ENCODE measurements at regions not wholly inside any gene's neighbourhood (a gene's known extent, or its start where the extent isn't known, plus 50 kb on each side); places are given as distances from the start of the nearest gene placed in this dataset.
"Not testable (repeated sequence)": the region's sequence is repeated elsewhere in the genome, so short reads cannot be mapped to it uniquely, and the experiment has no call there.

DNA sequence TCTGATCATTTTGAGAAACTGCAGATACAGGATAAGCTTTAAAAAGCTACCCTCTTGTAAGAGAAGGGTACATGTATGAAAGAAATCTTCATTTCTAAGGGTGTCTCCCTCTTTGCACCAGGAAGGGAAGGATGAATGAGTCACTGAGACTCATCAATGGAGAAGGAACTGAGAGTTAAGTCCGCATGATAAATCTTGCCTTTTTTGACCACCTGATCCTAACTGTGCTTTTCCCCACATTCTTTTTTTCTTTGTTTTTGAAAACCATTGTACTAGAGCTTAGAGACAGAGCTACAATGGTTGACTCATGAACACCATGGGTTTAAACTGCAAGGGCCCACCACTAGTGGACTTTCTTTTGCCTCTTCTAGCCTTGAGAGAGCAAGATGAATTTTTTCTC lies 353.0 kb upstream of the RGS17 start:
- Histone ChIP-seq H3K27me3 (no peaks in the 10 kb centered on the region), H3K4me1 (no peaks in the 10 kb centered on the region), H3K9me3 (no peaks in the 10 kb centered on the region), H3K36me3 (no peaks in the 10 kb centered on the region), H3K4me3 (no peak overlapping the region), H3K27ac (no peak overlapping the region)
- DNase-seq, result no peak
- TF ChIP-seq, protein P1, sequence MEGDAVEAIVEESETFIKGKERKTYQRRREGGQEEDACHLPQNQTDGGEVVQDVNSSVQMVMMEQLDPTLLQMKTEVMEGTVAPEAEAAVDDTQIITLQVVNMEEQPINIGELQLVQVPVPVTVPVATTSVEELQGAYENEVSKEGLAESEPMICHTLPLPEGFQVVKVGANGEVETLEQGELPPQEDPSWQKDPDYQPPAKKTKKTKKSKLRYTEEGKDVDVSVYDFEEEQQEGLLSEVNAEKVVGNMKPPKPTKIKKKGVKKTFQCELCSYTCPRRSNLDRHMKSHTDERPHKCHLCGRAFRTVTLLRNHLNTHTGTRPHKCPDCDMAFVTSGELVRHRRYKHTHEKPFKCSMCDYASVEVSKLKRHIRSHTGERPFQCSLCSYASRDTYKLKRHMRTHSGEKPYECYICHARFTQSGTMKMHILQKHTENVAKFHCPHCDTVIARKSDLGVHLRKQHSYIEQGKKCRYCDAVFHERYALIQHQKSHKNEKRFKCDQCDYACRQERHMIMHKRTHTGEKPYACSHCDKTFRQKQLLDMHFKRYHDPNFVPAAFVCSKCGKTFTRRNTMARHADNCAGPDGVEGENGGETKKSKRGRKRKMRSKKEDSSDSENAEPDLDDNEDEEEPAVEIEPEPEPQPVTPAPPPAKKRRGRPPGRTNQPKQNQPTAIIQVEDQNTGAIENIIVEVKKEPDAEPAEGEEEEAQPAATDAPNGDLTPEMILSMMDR (IDR thresholded peaks at IDR 0.05), result no peak
- no peak for TF ChIP-seq POLR2A (IDR thresholded peaks at IDR 0.05)

DNA sequence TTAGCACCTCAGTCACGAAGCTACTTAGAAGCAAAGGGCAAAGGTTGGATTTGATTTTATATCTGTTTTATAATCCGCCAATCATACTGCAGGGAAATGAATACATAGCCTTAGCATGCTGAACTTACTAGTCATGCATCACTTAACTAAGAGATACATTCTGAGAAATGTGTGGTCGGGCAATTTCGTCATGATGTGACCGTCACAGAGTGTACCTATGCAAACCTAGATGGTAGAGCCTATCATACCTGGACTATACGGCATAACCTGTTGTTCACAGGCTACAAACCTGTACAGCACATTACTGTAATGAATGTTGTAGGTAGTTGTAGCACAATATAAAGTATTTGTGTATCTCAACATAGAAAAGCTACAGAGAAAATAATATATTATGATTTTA lies 345.2 kb upstream of the RGS17 start:
- Histone ChIP-seq H3K4me3 (no peak overlapping the region), H3K36me3 (no peaks in the 10 kb centered on the region), H3K9me3 (no peaks in the 10 kb centered on the region), H3K4me1 (no peaks in the 10 kb centered on the region), H3K27me3 (no peaks in the 10 kb centered on the region), H3K27ac (no peak overlapping the region)
- DNase-seq, result no peak
- no peak for TF ChIP-seq POLR2A (IDR thresholded peaks at IDR 0.05)
- TF ChIP-seq, protein P1 (IDR thresholded peaks at IDR 0.05), result no peak

DNA sequence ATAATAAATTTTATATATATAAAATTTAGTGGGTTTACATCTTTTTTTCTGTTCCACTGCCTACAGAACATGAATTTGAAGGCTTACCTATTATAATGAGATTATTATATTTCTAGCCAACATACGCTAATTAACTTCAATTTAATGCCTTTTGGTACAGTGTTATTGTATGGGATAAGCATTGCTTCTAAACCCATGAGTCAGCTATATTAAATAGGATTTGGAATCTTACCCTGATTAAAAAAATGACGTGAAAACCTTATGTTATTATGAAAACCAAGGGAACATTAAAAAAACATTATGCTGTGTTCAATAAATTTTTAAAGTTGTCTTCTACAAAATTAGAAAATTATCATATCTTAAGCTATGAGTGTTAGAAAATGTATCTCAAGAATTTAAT lies 334.0 kb upstream of the RGS17 start:
- Histone ChIP-seq H3K27ac (no peak overlapping the region), H3K4me1 (no peaks in the 10 kb centered on the region), H3K27me3 (no peaks in the 10 kb centered on the region), H3K9me3 (no peaks in the 10 kb centered on the region), H3K4me3 (no peak overlapping the region), H3K36me3 (no peaks in the 10 kb centered on the region)
- no peak for DNase-seq
- no peak for TF ChIP-seq POLR2A (IDR thresholded peaks at IDR 0.05)
- TF ChIP-seq, protein P1 (IDR thresholded peaks at IDR 0.05), result no peak

DNA sequence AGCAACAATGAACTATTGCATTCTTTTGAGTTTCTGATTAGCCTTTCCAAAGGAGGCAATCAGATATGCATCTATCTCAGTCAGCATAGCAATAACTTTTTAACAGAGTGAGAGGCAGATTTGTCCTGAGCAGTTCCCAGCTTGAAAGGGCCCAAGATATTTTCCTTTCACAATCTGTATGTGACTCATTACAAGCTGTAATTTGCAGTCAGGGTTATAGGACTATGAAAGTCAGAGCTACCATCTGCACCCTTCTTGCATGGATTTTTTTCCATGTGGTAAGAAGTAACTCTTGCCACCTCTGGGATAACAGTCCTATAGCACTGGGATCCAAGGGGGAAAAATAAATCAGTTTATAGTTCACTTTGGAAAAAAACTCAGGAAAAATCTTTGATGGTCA lies 318.2 kb upstream of the RGS17 start:
- Histone ChIP-seq H3K27me3 (no peaks in the 10 kb centered on the region), H3K36me3 (no peaks in the 10 kb centered on the region), H3K4me3 (no peak overlapping the region), H3K9me3 (no peaks in the 10 kb centered on the region), H3K27ac (no peak overlapping the region), H3K4me1 (no peaks in the 10 kb centered on the region)
- TF ChIP-seq POLR2A (IDR thresholded peaks at IDR 0.05), result no peak
- TF ChIP-seq, protein P1 (IDR thresholded peaks at IDR 0.05), result no peak
- no peak for DNase-seq

DNA sequence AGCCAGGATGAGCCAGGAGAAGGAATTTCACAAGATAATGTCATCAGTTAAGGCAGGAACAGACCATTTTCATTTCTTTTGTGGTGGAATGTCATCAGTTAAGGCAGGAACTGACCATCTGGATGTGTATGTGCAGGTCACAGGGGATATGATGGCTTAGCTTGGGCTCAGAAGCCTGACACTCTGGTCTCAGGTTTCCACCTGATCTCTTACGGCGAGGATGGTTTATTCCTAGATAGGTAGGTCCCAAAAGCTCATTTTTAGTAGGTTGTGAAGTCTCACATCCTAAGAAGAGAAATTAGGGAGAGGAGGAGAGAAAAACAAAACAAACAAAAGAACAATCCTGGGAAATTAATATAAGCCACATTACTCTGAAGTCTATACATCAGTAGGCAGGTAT lies 311.7 kb upstream of the RGS17 start:
- not testable (repeated sequence) for H3K36me3 ChIP-seq, DNase-seq, H3K9me3 ChIP-seq, H3K27me3 ChIP-seq, H3K27ac ChIP-seq, H3K4me1 ChIP-seq, H3K4me3 ChIP-seq

DNA sequence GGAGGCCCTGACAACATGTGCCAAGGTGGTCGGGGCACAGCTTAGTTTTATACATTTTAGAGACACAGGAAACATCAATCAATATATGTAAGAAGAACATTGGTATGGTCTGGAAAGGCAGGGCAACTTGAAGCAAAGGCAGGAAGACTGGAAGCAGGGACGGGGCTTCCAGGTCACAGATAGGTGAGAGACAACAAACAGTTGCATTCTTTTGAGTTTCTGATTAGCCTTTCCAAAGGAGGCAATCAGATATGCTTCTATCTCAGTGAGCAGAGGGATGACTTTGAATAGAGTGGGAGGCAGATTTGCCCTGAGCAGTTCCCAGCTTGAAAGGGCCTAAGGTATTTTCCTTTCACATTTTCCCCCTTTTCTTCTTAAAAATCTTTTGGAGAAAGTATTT lies 311.0 kb upstream of the RGS17 start:
- Histone ChIP-seq H3K27me3 (no peaks in the 10 kb centered on the region), H3K9me3 (no peaks in the 10 kb centered on the region), H3K4me1 (no peaks in the 10 kb centered on the region), H3K36me3 (no peaks in the 10 kb centered on the region), H3K27ac (no peak overlapping the region), H3K4me3 (no peak overlapping the region)
- DNase-seq, result no peak
- TF ChIP-seq, protein P1 (IDR thresholded peaks at IDR 0.05), result no peak
- TF ChIP-seq POLR2A (IDR thresholded peaks at IDR 0.05), result no peak
